GM12878 (cell line): ENCODE measurements at regions not wholly inside any gene's neighbourhood (a gene's known extent, or its start where the extent isn't known, plus 50 kb on each side); places are given as distances from the start of the nearest gene placed in this dataset.
A peak's percentile ranks its signal among the peaks of the same experiment; 100 is the strongest.

ENCODE experiments used
- EZH2 ChIP-seq: IDR thresholded peaks from 2 replicates; pipeline ENCODE4 v1.6.1; 2012; ENCODE audit warnings: low read depth, mild to moderate bottlenecking, control low read depth, inconsistent platforms, low read length, borderline replicate concordance; ENCODE audit not compliant: control insufficient read depth
- JUNB ChIP-seq: IDR thresholded peaks from 2 replicates; pipeline ENCODE4 v1.6.1; 2016; ENCODE audit warnings: antibody characterized with exemption, mild to moderate bottlenecking
- POLR2A ChIP-seq: IDR thresholded peaks from 2 replicates; pipeline ENCODE4 v1.6.1; 2011; ENCODE audit warnings: low read depth, mild to moderate bottlenecking, low read length
- STAT1 ChIP-seq: fragments of 450-650 bp; conservative IDR thresholded peaks from 2 replicates; pipeline ENCODE4 v1.6.1; 2014; ENCODE audit warnings: antibody characterized with exemption, mild to moderate bottlenecking
- TF ChIP-seq, protein P1 (sequence below), 3 experiments: IDR thresholded peaks in 2 of 3; conservative IDR thresholded peaks in 1 of 3; 2 replicates each; pipeline ENCODE4 v1.5.1; 2011; ENCODE audit warnings: low read depth in 3 of 3, low read length in 3 of 3, mild to moderate bottlenecking in 3 of 3, control low read depth in 2 of 3, moderate library complexity in 2 of 3, inconsistent platforms in 1 of 3, mixed read lengths in 1 of 3; ENCODE audit not compliant: control insufficient read depth in 2 of 3, insufficient read depth in 1 of 3; ENCODE audit errors: extremely low read depth in 1 of 3
- TF ChIP-seq, protein P2 (sequence below): fragments of 450-650 bp; IDR thresholded peaks from 2 replicates; pipeline ENCODE4 v1.6.1; 2017; ENCODE audit warnings: mild to moderate bottlenecking

DNA sequence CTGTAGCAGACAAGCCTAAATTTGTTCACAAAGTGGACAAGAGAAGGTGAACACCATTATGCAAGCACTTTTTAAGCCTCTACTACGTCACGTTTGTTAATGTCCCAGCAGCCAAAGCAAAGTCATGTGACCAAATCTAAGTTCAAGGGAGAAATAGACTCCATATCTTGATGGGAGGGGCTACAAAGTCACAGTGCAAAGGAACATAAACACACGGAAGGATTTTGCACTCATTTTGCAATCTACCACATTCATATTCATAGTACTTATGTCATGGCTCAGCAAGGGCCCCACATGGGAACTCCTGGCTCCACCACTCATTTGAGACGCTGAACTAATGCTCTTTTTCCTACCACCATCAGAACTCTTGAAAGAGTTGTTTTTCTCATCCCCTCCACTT lies 139.0 kb upstream of the JADE1 start:
- TF ChIP-seq EZH2 (no peak), POLR2A (no peak), JUNB (peak; percentile 28; the same call in 1 of the 2 replicates), STAT1 (no peak)
- TF ChIP-seq, protein P1, sequence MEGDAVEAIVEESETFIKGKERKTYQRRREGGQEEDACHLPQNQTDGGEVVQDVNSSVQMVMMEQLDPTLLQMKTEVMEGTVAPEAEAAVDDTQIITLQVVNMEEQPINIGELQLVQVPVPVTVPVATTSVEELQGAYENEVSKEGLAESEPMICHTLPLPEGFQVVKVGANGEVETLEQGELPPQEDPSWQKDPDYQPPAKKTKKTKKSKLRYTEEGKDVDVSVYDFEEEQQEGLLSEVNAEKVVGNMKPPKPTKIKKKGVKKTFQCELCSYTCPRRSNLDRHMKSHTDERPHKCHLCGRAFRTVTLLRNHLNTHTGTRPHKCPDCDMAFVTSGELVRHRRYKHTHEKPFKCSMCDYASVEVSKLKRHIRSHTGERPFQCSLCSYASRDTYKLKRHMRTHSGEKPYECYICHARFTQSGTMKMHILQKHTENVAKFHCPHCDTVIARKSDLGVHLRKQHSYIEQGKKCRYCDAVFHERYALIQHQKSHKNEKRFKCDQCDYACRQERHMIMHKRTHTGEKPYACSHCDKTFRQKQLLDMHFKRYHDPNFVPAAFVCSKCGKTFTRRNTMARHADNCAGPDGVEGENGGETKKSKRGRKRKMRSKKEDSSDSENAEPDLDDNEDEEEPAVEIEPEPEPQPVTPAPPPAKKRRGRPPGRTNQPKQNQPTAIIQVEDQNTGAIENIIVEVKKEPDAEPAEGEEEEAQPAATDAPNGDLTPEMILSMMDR (IDR thresholded peaks at IDR 0.05 in 2 of 3, conservative IDR thresholded peaks at IDR 0.05 in 1 of 3; ENCODE audit: control insufficient read depth in 2 of 3, extremely low read depth in 1 of 3, insufficient read depth in 1 of 3, low read depth in 3 of 3, low read length in 3 of 3): no peak
- TF ChIP-seq, protein P2, sequence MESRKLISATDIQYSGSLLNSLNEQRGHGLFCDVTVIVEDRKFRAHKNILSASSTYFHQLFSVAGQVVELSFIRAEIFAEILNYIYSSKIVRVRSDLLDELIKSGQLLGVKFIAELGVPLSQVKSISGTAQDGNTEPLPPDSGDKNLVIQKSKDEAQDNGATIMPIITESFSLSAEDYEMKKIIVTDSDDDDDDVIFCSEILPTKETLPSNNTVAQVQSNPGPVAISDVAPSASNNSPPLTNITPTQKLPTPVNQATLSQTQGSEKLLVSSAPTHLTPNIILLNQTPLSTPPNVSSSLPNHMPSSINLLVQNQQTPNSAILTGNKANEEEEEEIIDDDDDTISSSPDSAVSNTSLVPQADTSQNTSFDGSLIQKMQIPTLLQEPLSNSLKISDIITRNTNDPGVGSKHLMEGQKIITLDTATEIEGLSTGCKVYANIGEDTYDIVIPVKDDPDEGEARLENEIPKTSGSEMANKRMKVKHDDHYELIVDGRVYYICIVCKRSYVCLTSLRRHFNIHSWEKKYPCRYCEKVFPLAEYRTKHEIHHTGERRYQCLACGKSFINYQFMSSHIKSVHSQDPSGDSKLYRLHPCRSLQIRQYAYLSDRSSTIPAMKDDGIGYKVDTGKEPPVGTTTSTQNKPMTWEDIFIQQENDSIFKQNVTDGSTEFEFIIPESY: no peak
